WI38 (cell line): ENCODE measurements at regions not wholly inside any gene's neighbourhood (a gene's known extent, or its start where the extent isn't known, plus 50 kb on each side); places are given as distances from the start of the nearest gene placed in this dataset.

ENCODE experiments used
- H3K4me3 ChIP-seq: 2 replicates; pipeline ENCODE4 v1.5.1; 2011; ENCODE audit warnings: low read depth, mild to moderate bottlenecking, control low read depth, low read length
- CTCF ChIP-seq: IDR thresholded peaks from 2 replicates; pipeline ENCODE4 v1.5.1; 2012; ENCODE audit warnings: low read depth, mild to moderate bottlenecking, control low read depth, low read length

- no peak overlapping the region for H3K4me3 ChIP-seq
- TF ChIP-seq CTCF: no peak
These were observed 390.4 kb downstream of the SHISA9 start for GRCh38 chr16:13291591-13292333.

GRCh38 chr16:13296206-13296605 lies 394.8 kb downstream of the SHISA9 start:
- no peak overlapping the region for H3K4me3 ChIP-seq
- no peak for TF ChIP-seq CTCF

- no peak for TF ChIP-seq CTCF
- H3K4me3 ChIP-seq: no peak overlapping the region
These were observed 397.3 kb downstream of the SHISA9 start for GRCh38 chr16:13298666-13299065.

GRCh38 chr16:13300066-13300840 lies 398.9 kb downstream of the SHISA9 start:
- TF ChIP-seq CTCF: no peak
- no peak overlapping the region for H3K4me3 ChIP-seq

GRCh38 chr16:13305019-13305755 lies 403.8 kb downstream of the SHISA9 start:
- H3K4me3 ChIP-seq: no peak overlapping the region
- no peak for TF ChIP-seq CTCF

GRCh38 chr16:13306161-13306995 lies 405.0 kb downstream of the SHISA9 start:
- no peak for TF ChIP-seq CTCF
- H3K4me3 ChIP-seq: no peak overlapping the region
